HFFc6 (cell line): ENCODE measurements at regions not wholly inside any gene's neighbourhood (a gene's known extent, or its start where the extent isn't known, plus 50 kb on each side); places are given as distances from the start of the nearest gene placed in this dataset.

Source experiments
- DNase-seq: peaks from one replicate; pipeline ENCODE4 v3.0.0-alpha.2; 2018
- H3K27ac Mint-ChIP-seq: 2 replicates; pipeline ENCODE4 v1.8.0; 2020; ENCODE audit warnings: mild to moderate bottlenecking, mixed read lengths
- H3K27me3 Mint-ChIP-seq: 2 replicates; pipeline ENCODE4 v1.8.0; 2021; ENCODE audit warnings: mild to moderate bottlenecking, moderate library complexity, mixed read lengths; ENCODE audit not compliant: insufficient read depth
- H3K36me3 Mint-ChIP-seq: 2 replicates; pipeline ENCODE4 v1.8.0; 2021; ENCODE audit warnings: low read depth, mixed read lengths
- H3K4me1 Mint-ChIP-seq: 2 replicates; pipeline ENCODE4 v1.8.0; 2020; ENCODE audit warnings: low read depth, mixed read lengths
- H3K4me3 Mint-ChIP-seq: 2 replicates; pipeline ENCODE4 v1.8.0; 2020; ENCODE audit warnings: mild to moderate bottlenecking, moderate library complexity, mixed read lengths
- H3K9me3 Mint-ChIP-seq: 2 replicates; pipeline ENCODE4 v1.8.0; 2020; ENCODE audit warnings: mild to moderate bottlenecking, mixed read lengths
- TF ChIP-seq, protein P1 (sequence below): fragments of 200-600 bp; sonication (generic); IDR thresholded peaks from 2 replicates; pipeline ENCODE4 v1.5.0; 2021; ENCODE audit warnings: antibody characterized with exemption, mild to moderate bottlenecking

- Mint-ChIP-seq H3K4me1 (peaks cover 22% of the 10 kb centered on the region), H3K36me3 (no peaks in the 10 kb centered on the region), H3K4me3 (peak overlapping the region; percentile 54; the same call in 1 of the 2 replicates), H3K27ac (peak overlapping the region; percentile 47), H3K9me3 (no peaks in the 10 kb centered on the region), H3K27me3 (peaks cover 3% of the 10 kb centered on the region; the same call in 1 of the 2 replicates)
- no peak for DNase-seq
- TF ChIP-seq, protein P1, sequence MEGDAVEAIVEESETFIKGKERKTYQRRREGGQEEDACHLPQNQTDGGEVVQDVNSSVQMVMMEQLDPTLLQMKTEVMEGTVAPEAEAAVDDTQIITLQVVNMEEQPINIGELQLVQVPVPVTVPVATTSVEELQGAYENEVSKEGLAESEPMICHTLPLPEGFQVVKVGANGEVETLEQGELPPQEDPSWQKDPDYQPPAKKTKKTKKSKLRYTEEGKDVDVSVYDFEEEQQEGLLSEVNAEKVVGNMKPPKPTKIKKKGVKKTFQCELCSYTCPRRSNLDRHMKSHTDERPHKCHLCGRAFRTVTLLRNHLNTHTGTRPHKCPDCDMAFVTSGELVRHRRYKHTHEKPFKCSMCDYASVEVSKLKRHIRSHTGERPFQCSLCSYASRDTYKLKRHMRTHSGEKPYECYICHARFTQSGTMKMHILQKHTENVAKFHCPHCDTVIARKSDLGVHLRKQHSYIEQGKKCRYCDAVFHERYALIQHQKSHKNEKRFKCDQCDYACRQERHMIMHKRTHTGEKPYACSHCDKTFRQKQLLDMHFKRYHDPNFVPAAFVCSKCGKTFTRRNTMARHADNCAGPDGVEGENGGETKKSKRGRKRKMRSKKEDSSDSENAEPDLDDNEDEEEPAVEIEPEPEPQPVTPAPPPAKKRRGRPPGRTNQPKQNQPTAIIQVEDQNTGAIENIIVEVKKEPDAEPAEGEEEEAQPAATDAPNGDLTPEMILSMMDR = no peak
Measured at GRCh38 chr12:68450947-68451260, 118.7 kb upstream of the MDM1 start.

GRCh38 chr12:68451261-68452077, 119.3 kb upstream of the MDM1 start:
- peaks cover 3% of the 10 kb centered on the region; the same call in 1 of the 2 replicates for H3K27me3 Mint-ChIP-seq
- peak overlapping the region; percentile 54; the same call in 1 of the 2 replicates for H3K4me3 Mint-ChIP-seq
- H3K9me3 Mint-ChIP-seq = no peaks in the 10 kb centered on the region
- H3K27ac Mint-ChIP-seq = peak overlapping the region; percentile 47
- DNase-seq = peak; percentile 73
- H3K36me3 Mint-ChIP-seq = no peaks in the 10 kb centered on the region
- peaks cover 27% of the 10 kb centered on the region for H3K4me1 Mint-ChIP-seq
- TF ChIP-seq, protein P1 = no peak

- Mint-ChIP-seq H3K4me3 (peak overlapping the region; percentile 54; the same call in 1 of the 2 replicates), H3K36me3 (no peaks in the 10 kb centered on the region), H3K4me1 (peaks cover 27% of the 10 kb centered on the region), H3K27ac (peak overlapping the region; percentile 47), H3K9me3 (no peaks in the 10 kb centered on the region), H3K27me3 (peaks cover 3% of the 10 kb centered on the region; the same call in 1 of the 2 replicates)
- DNase-seq = no peak
- TF ChIP-seq, protein P1 = no peak
Measured at GRCh38 chr12:68452078-68452715, 120.0 kb upstream of the MDM1 start.

GRCh38 chr12:68453278-68453677, 121.1 kb upstream of the MDM1 start:
- TF ChIP-seq, protein P1 = no peak
- no peaks in the 10 kb centered on the region for H3K9me3 Mint-ChIP-seq
- peaks cover 27% of the 10 kb centered on the region for H3K4me1 Mint-ChIP-seq
- H3K36me3 Mint-ChIP-seq = no peaks in the 10 kb centered on the region
- DNase-seq = no peak
- no peak overlapping the region for H3K4me3 Mint-ChIP-seq
- H3K27ac Mint-ChIP-seq = no peak overlapping the region
- peaks cover 3% of the 10 kb centered on the region; the same call in 1 of the 2 replicates for H3K27me3 Mint-ChIP-seq

- peaks cover 27% of the 10 kb centered on the region for H3K4me1 Mint-ChIP-seq
- TF ChIP-seq, protein P1 = no peak
- H3K36me3 Mint-ChIP-seq = no peaks in the 10 kb centered on the region
- no peaks in the 10 kb centered on the region for H3K9me3 Mint-ChIP-seq
- H3K27ac Mint-ChIP-seq = no peak overlapping the region
- no peak overlapping the region for H3K4me3 Mint-ChIP-seq
- H3K27me3 Mint-ChIP-seq = peaks cover 3% of the 10 kb centered on the region; the same call in 1 of the 2 replicates
- DNase-seq = no peak
Measured at GRCh38 chr12:68453876-68454275, 121.7 kb upstream of the MDM1 start.
